PC-3 (cell line): ENCODE measurements at regions not wholly inside any gene's neighbourhood (a gene's known extent, or its start where the extent isn't known, plus 50 kb on each side); places are given as distances from the start of the nearest gene placed in this dataset.

ENCODE experiments used
- ATAC-seq: fragments of 200-7000 bp; cut with Tn5 transposase; 2 replicates; pipeline ENCODE4 v1.9.1; 2020; ENCODE audit warnings: mild to moderate bottlenecking, moderate library complexity
- BruUV-seq: library from RNA; stranded (reverse); fragments of 400-500 nt; replicated peaks from 2 replicates; lab custom pipeline; 2021; lab: Mats Ljungman, UMichigan
- CTCF ChIA-PET: fragments of 300-600 bp; sonication (Branson Sonifier 250); formaldehyde crosslinking; loops from one replicate; lab custom pipeline; 2022; ENCODE audit warnings: antibody characterized with exemption; lab: Charles Lee
- POLR2A ChIA-PET: fragments of 300-600 bp; sonication (Branson Sonifier 250); formaldehyde crosslinking; loops from one replicate; lab custom pipeline; 2022; ENCODE audit warnings: antibody characterized with exemption; ENCODE audit not compliant: unreplicated experiment; lab: Charles Lee
- DNase-seq: peaks from one replicate; pipeline ENCODE4 v3.0.0-alpha.2; 2015
- H2AFZ ChIP-seq: fragments of 300-600 bp; sonication (generic); 2 replicates; pipeline ENCODE4 v1.6.0; 2016; ENCODE audit warnings: antibody characterized with exemption, low read length
- H3F3A ChIP-seq: fragments of 300-600 bp; sonication (generic); one replicate; pipeline ENCODE4 v1.6.0; 2017; ENCODE audit warnings: antibody characterized with exemption, low read length, control low read depth, mild to moderate bottlenecking; ENCODE audit not compliant: unreplicated experiment
- H3K27ac ChIP-seq: fragments of 300-600 bp; sonication (generic); 2 replicates; pipeline ENCODE4 v1.5.1; 2016; ENCODE audit warnings: mild to moderate bottlenecking, low read length
- H3K27me3 ChIP-seq: fragments of 300-600 bp; sonication (generic); 2 replicates; pipeline ENCODE4 v1.6.1; 2016; ENCODE audit warnings: low read length, mixed read lengths
- H3K36me3 ChIP-seq: fragments of 300-600 bp; sonication (generic); 2 replicates; pipeline ENCODE4 v1.6.1; 2016; ENCODE audit warnings: low read depth, mixed run types, low read length, mixed read lengths
- H3K4me1 ChIP-seq: fragments of 300-600 bp; sonication (generic); 2 replicates; pipeline ENCODE4 v1.5.1; 2016; ENCODE audit warnings: low read length; ENCODE audit not compliant: insufficient read depth
- H3K4me2 ChIP-seq: fragments of 300-600 bp; sonication (generic); 2 replicates; pipeline ENCODE4 v1.6.0; 2016; ENCODE audit warnings: low read length
- H3K4me3 ChIP-seq: fragments of 300-600 bp; sonication (generic); 2 replicates; pipeline ENCODE4 v1.5.1; 2016; ENCODE audit warnings: mild to moderate bottlenecking, low read length, mixed read lengths
- H3K79me2 ChIP-seq: fragments of 300-600 bp; sonication (generic); 2 replicates; pipeline ENCODE4 v1.6.1; 2017; ENCODE audit warnings: low read length, mixed read lengths
- H3K9ac ChIP-seq: fragments of 300-600 bp; sonication (generic); 2 replicates; pipeline ENCODE4 v1.6.0; 2016; ENCODE audit warnings: mild to moderate bottlenecking, low read length
- H3K9me2 ChIP-seq: fragments of 300-600 bp; sonication (generic); replicated peaks from 2 replicates; pipeline ENCODE4 v1.6.1; 2016; ENCODE audit warnings: mixed run types, low read length, mixed read lengths
- H3K9me3 ChIP-seq: fragments of 300-600 bp; sonication (generic); 2 replicates; pipeline ENCODE4 v1.6.1; 2016; ENCODE audit warnings: low read length, mixed read lengths
- H4K20me1 ChIP-seq: fragments of 300-600 bp; sonication (generic); 2 replicates; pipeline ENCODE4 v1.6.1; 2016; ENCODE audit warnings: low read length, mixed read lengths
- CTCF ChIP-seq: fragments of 300-600 bp; sonication (generic); conservative IDR thresholded peaks from 2 replicates; pipeline ENCODE4 v1.5.1; 2017; ENCODE audit warnings: antibody characterized with exemption, low read depth, mild to moderate bottlenecking, low read length
- EZH2 ChIP-seq: fragments of 300-600 bp; sonication (generic); IDR thresholded peaks from one replicate; pipeline ENCODE4 v1.6.1; 2017; ENCODE audit warnings: antibody characterized with exemption, mild to moderate bottlenecking, low read length; ENCODE audit not compliant: unreplicated experiment
- EZH2phosphoT487 ChIP-seq: fragments of 300-600 bp; sonication (generic); IDR thresholded peaks from 2 replicates; pipeline ENCODE4 v1.6.1; 2018; ENCODE audit warnings: mild to moderate bottlenecking, antibody characterized with exemption, low read length, borderline replicate concordance
- intact Hi-C: fragments of 100-400 bp; cut with micrococcal nuclease; formaldehyde crosslinking; loops from 2 replicates; pipeline ENCODE4 v1.9.0; 2023

- Histone ChIP-seq H3K9me3 (no peaks in the 10 kb centered on the region), H3K36me3 (no peaks in the 10 kb centered on the region), H3F3A (no peaks in the 10 kb centered on the region), H3K9ac (peak overlapping the region; percentile 14), H2AFZ (peak overlapping the region; percentile 45; the same call in 1 of the 2 replicates), H3K4me3 (peak overlapping the region; percentile 27; the same call in 1 of the 2 replicates), H3K27me3 (no peaks in the 10 kb centered on the region), H3K79me2 (no peaks in the 10 kb centered on the region), H3K4me1 (peaks cover 27% of the 10 kb centered on the region), H3K9me2 (no peaks in the 10 kb centered on the region), H3K27ac (peak overlapping the region; percentile 69), H3K4me2 (peak overlapping the region; percentile 69), H4K20me1 (no peaks in the 10 kb centered on the region)
- no TSS peak for BruUV-seq
- DNase-seq (peak; percentile 84), ATAC-seq (peak; percentile 88)
- intact Hi-C loops: loop anchor here (1.0 to 10.0 kb wide), 10 partner anchors 69 to 727 kb away; partner anchors contain the start of gene VRK2
- POLR2A ChIA-PET: interaction anchor here (0.6 to 0.7 kb wide), 2 partner anchors 394 to 570 kb away, joined by 3 to 7 read pairs; no protein-coding TSS in a partner anchor
- TF ChIP-seq EZH2 (no peak), CTCF (peak; percentile 94)
- CTCF ChIA-PET: interaction anchor here (0.7 to 1.1 kb wide), 6 partner anchors 204 to 728 kb away, joined by 3 to 5 read pairs (median 3); no protein-coding TSS in a partner anchor
Observed at GRCh38 chr2:58448065-58448507, 207.0 kb upstream of the FANCL start.

- DNase-seq (peak; percentile 77), ATAC-seq (peak; percentile 74)
- H3K36me3 ChIP-seq: no peaks in the 10 kb centered on the region
- peaks cover 27% of the 10 kb centered on the region for H3K4me1 ChIP-seq
- peak overlapping the region; percentile 14; the same call in 1 of the 2 replicates for H3K9ac ChIP-seq
- no peaks in the 10 kb centered on the region for H4K20me1 ChIP-seq
- no TSS peak for BruUV-seq
- intact Hi-C loops: loop anchor here (5.0 to 10.0 kb wide), 6 partner anchors 70 to 685 kb away; partner anchors contain the start of gene VRK2
- peak overlapping the region; percentile 69 for H3K27ac ChIP-seq
- no peaks in the 10 kb centered on the region for H3K9me2 ChIP-seq
- H3K27me3 ChIP-seq: no peaks in the 10 kb centered on the region
- no peaks in the 10 kb centered on the region for H3F3A ChIP-seq
- TF ChIP-seq EZH2: no peak
- TF ChIP-seq CTCF: no peak
- no peak for TF ChIP-seq EZH2phosphoT487
- CTCF ChIA-PET: interaction anchor here (0.7 to 1.1 kb wide), 6 partner anchors 205 to 727 kb away, joined by 3 to 5 read pairs (median 3); no protein-coding TSS in a partner anchor
- H3K79me2 ChIP-seq: no peaks in the 10 kb centered on the region
- no peaks in the 10 kb centered on the region for H3K9me3 ChIP-seq
- H2AFZ ChIP-seq: peak overlapping the region; percentile 45; the same call in 1 of the 2 replicates
- peak overlapping the region; percentile 27; the same call in 1 of the 2 replicates for H3K4me3 ChIP-seq
- peak overlapping the region; percentile 69 for H3K4me2 ChIP-seq
- POLR2A ChIA-PET: interaction anchor here (0.6 to 0.7 kb wide), 4 partner anchors 11 to 569 kb away, joined by 3 to 7 read pairs (median 4); no protein-coding TSS in a partner anchor
Observed at GRCh38 chr2:58447586-58447985, 206.5 kb upstream of the FANCL start.

GRCh38 chr2:58441643-58442042, 200.5 kb upstream of the FANCL start:
- BruUV-seq: no TSS peak
- no peak for ATAC-seq
- Histone ChIP-seq H3F3A (no peaks in the 10 kb centered on the region), H3K4me1 (peaks cover 7% of the 10 kb centered on the region), H3K79me2 (no peaks in the 10 kb centered on the region), H3K36me3 (no peaks in the 10 kb centered on the region), H3K9me2 (no peaks in the 10 kb centered on the region), H3K9ac (no peak overlapping the region), H3K4me3 (no peak overlapping the region), H3K9me3 (no peaks in the 10 kb centered on the region), H3K27ac (no peak overlapping the region), H3K4me2 (no peak overlapping the region), H4K20me1 (no peaks in the 10 kb centered on the region), H2AFZ (no peak overlapping the region), H3K27me3 (no peaks in the 10 kb centered on the region)
- no peak for TF ChIP-seq EZH2
- CTCF ChIA-PET: no interaction called here
- no peak for DNase-seq
- POLR2A ChIA-PET: no interaction called here
- intact Hi-C loops: loop anchor here (10.0 kb wide), 1 partner anchor 157 kb away; no protein-coding TSS in a partner anchor
